Stimulated activated CD8-positive, alpha-beta memory T cell treated with anti-CD3 and anti-CD28 coated beads, Interleukin-12 subunit alpha, Interleukin-12 subunit beta, amount 100 ng/mL, for 24 hours (primary cell): ENCODE measurements at regions not wholly inside any gene's neighbourhood (a gene's known extent, or its start where the extent isn't known, plus 50 kb on each side); places are given as distances from the start of the nearest gene placed in this dataset.

Source experiments
- DNase-seq: peaks from one replicate; pipeline ENCODE4 v3.0.0-alpha.2; 2020; ENCODE audit errors: extremely low read depth

DNA sequence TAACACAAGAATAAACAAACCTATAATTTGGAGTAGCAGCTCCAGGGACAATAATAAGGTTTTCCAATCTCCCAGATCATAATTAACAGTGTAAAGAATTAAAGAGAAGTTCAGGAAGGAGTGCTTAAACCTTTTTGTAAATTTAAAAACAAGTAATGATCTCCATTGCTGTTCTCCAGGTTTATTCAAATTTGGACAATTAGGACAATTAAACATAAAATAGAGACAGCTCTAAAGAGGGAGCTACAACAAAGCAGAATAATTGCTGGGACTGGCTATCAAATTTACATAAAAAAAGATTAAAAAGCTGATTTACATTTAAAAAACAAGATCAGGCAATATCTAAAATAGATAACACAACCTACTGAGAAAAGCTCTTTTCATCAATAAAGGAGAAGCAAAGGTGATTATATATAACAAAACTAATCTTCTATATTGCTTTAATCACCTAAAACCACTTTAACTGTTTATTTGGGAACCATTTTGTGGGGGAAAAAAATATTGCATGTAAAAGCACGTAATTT lies 80.1 kb upstream of the CREB1 start:
- no peak for DNase-seq

DNA sequence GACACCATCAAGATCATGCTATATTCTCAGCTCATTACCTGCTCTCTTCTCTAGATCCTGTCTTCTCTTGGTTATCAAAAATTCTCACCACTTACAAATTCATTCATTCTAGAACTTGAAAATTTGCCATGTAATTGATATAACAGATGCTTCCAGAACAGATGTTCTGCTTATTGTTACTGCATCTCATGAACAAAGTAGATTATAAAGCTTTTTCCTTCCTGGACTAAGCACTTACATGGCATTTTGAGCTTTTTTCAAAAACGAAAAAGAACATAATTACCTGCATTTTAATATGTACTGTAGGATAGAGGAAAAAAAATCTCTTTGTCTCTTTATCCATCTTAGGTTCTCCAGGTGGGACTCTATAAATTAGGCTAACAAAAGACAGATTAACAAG lies 79.6 kb upstream of the CREB1 start:
- DNase-seq = no peak

DNA sequence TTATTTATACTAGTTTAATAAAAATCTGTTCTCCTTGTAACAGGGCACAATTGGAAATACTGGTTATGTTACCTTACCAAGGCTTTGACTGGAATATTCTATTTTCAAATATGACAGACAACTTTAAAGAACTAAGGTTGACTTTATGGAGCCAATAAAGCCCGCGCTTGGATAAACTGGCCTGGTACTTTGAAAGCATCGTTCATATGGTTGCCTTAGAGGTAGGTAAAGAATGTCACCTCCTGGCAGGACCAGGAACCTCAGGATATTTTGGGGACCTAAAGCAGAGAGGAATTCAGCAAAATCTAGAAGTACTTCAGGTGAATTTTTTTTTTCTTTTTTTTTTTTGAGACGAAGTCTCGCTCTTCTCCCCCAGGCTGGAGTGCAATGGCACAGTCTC lies 71.2 kb upstream of the CREB1 start:
- no peak for DNase-seq

DNA sequence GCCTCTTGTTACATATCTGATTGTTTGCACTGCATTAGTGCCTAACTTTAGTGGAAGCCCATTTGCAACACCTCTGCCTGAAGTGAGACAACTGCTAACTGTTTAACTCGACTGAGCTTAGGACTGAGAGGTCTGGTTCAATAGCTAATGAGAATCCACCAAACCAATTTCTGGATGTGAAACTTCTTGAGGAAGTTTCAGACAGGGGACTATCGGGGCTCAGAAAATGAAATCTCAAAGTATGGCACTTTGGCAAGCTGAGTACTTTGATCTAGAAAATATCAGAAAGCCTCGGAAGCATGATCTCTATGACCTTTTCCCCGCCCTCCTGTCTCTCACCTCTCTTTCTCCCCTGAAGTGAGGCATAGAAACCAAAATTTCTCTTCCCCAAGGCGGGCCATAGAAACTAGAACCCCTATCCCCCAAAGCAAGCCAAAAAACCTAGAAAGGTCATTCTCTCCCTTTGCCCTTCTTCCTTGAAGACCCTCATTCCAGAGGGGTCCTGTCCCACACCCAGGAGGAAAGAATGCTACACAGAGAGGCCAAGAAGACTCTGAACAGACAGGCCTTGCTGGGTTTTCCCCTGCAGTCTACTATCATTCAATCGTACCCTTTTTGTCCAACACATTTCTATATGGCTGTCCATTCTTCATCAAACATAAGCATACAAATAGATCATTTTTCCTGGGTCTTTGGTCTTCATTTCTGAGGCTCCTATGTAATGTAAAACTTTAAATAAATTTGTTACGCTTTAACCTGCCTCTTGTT lies 69.6 kb upstream of the CREB1 start:
- DNase-seq = no peak

DNA sequence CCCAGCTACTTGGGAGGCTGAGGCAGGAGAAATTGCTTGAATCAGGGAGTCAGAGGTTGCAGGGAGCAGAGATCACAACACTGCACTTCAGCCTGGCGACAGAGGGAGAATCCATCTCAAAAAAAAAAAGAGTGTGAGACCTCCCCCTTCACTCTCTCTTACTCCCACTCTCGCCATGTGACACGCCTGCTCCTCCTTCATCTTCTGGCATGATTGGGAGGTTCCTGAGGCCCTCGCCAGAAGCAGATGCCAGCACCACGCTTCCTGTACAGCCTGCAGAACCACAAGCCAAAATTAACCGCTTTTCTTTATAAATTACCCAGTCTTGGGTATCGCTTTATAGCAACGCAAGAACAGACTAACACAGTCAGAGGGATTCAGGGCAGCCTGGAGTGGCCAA lies 66.3 kb upstream of the CREB1 start:
- DNase-seq = no peak

DNA sequence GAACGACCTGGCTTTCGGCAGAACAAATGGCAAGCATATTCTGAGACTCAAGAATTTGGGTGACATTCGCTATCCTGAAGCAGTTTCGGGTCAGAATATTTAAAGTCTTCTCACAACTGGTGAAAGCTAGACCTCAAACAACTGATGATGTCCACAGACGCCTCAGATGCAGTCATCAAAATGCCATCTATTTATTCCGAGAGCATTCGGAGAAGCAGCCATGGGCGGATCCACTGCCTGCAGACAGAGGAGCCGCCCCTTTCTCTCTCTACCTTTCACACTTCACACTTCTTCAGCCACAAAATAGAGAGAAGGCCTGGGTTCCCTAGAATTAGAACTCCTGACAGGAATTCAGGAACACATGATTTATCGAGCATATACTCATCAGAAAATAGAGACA lies 65.8 kb upstream of the CREB1 start:
- DNase-seq = no peak

DNA sequence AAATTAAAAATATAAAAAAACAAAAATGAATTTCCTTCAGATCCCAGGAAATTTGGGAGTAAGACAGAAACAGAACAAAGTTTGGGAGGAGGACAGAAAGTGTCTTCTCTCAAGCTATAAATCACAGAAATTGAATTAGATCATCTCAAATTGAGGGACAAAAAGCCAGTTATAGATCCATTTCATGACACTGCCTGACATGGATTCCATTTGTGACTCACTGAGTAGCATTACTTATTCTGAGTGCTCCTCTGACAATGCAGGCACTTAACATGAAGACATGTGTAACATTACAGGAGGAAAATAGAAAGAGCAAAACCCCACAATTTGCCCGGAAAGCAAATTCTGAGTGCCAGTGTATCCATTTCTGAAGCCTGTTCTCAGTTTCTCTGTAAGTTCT lies 63.9 kb upstream of the CREB1 start:
- no peak for DNase-seq

DNA sequence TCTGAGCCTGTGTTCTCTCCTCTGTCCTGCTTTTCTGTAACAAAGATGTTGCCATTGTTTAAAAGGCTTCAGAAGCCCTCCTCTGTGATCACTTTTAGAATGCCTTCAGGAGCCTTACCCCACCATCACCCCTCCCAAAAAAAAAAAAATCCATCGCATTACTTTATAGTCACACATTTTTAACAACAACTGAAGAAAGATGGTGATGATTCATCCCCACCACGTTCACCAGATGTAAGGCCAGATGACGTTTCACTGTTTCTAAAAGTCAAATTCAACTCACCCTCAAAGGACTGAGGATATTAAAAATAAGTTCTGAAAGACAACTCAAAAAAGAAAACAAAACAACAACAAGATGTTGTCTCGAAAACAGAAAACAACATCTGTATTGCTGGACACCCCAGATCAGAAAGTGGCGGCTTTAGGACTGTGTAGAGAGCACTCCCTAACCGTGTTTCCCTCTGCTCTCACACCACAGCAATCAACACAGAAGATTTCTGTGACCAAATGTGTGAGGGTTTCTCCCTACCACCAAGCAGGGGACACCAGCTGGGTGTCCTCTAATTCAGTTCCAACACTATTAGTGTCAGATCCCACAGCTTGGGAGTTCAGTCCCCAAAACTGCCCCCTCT lies 61.9 kb upstream of the CREB1 start:
- DNase-seq = no peak

DNA sequence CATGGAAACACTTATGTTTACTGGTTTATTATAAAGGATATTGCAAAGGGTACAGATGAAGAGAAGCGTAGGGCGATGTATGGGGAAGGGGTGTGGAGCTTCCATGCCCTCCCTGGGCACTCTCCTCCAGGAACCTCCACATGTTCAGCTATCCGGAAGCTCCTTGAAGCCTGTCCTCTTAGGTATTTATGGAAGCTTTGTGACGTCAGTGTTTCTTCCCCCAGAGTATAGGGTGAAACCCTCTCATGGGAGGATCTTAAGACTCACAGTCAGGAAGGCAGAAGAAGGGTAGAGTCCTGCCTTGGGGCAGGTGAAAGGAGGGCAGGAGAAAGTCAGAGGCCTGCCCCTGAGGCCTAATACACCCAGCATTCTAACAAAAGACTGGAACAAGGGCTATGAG lies 61.3 kb upstream of the CREB1 start:
- no peak for DNase-seq

DNA sequence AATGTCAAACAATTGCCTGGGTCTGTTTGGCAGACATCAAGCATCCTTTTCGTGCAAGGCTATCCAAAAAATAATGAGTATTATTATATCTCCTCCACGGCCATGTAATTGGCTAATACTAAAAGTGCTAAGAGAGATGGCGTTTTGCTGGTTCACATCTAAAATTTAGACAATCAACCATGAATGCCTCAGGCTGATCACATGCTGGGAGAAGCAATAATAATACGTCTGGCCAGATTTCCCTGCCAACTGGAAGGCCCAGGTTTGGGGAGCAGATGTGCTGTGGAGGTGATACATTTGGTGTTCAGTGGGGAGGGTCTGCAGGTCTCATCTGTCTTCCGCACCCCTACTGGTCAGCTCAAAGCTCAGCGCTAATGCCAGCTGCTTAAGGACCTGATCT lies 60.3 kb upstream of the CREB1 start:
- DNase-seq = no peak

DNA sequence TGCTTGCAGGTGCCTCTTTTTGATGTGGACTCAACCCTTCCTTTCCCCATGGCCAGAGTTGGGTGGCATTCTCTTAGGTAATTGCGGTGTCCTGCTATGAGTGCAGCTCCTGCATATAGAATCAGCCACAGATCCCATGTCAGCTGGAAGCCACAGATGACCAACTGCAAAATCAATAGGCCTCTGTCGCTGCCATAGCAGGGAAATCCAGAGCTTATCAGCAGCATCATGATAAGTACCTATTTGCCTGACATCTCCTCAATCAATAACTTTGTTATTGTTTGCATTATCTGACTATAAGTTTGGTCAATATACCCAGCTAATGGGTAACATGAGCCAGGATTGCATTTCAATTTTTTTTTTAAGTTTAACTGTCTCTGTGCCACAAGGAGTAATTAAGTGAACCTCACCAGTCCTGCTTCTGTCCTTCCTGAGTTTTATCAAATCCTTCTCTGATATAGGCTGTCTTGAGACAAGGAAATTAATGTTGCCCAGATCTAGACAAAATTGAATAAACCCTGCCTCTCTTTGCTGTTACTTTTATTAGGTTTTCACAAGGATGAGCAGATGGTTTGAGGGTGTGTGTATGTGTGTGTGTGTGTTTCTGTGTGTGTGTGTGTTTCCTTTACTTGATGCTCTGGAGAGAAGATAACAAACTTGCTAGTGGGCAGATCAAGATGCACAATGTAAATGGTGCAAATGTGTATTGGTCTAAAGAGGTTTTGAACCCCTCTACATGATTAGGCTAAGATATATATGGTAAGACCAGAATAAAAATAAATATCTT lies 59.6 kb upstream of the CREB1 start:
- DNase-seq = no peak

DNA sequence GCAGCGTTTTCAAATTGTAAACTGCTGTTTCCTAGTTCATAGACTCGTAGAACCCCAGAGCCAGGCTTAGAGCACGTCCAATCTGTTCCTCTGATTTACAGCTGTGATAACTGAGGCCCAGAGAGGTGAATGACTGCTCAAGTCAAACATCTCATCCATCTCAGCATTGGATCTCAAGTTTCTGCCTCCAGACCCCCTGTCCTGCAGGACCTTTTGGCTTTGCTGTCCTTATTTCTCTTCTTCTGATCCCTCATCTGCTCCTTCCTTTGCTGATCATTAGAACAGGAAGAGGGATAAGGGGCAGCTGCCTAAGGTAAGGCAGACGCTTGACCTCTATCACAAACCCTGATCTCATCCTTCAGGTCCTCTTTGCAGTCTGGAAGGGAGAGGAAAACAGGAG lies 58.5 kb upstream of the CREB1 start:
- no peak for DNase-seq

DNA sequence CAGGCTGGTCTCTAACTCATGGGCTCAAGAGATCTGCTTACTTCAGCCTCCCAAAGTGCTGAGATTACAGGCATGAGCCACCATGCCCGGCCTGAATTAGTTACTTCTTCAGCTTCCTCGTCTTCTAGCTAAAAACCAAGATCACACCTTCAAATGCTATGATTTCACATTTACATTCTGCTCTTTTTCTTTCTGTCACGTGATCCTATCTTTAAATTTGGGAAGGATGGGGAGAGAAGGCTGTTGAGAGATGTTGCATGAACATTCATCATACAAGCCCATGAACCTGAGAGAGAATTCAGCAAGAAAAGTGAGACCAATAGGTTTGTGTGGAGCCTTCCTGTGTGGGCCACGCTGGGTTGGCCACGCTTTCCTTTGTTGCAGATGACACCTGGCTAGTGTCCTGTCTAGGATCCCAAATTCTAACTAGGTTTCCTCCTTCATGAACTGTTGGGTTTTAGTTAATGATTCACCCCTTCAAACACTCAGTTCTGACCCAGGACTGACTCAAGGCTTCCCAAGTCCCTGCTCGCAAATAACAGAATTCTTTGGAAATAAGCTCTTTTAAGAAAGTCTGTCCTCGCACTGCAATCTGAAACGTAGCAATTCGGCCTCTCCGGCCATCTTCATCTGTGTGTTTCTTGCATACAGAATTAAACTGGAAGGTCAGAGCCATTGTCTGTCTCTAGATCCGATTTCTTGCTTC lies 57.3 kb upstream of the CREB1 start:
- no peak for DNase-seq

DNA sequence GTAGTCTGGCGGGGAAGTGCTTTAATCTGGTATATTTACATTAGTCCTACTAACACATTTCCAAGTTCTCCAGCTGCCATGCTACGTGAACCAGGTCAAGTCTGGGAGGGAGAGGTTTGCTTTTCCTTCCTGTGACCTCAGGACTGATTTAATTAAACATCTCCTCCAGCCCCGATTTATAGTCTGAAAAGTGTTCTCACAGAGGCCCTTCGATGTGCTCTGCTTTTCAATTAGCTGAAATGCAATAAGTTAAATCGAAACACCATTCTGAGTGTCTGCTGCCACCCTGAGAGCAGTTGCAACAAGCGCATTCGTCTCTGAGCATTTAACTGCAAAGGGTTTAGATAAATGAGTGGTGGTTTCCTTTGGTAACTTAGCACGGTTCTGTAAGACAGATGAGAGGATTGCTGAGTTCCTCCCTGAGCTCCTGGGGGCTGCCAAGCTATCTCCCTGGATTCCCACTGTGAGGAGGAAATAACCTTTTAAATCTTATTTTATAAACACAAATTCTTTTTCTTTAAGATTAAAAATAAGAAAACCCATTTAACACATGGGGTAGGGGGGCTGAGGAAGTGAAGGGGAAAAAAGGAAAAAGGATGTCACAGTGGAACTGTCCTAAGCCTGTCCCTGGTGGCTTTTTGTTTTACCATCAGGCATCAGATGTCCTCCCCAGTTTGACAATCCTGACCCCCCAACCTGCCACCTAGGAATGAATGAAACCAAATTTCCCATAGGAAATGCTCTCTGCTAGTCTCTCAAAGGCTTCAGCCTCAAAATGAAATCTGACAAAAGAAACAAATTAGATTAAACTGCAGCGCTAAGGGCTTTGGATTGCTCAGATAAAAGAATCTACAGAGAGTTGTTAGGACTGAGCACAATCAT lies 56.5 kb upstream of the CREB1 start:
- DNase-seq = peak; percentile 12

DNA sequence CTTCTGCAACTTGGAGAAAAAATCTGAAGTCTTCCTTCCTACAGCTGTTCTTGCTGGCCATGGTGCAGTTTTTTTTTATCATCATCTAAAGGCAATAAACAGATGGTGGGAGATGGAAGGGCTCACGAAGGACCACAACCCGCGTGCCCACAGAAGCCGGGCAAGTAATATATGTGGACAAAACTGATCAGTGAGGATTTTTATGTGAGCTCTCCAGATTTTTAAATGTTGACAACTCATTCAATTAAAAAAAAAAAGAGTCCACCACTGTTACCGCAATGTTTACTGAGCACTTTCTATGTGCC lies 55.9 kb upstream of the CREB1 start:
- no peak for DNase-seq

DNA sequence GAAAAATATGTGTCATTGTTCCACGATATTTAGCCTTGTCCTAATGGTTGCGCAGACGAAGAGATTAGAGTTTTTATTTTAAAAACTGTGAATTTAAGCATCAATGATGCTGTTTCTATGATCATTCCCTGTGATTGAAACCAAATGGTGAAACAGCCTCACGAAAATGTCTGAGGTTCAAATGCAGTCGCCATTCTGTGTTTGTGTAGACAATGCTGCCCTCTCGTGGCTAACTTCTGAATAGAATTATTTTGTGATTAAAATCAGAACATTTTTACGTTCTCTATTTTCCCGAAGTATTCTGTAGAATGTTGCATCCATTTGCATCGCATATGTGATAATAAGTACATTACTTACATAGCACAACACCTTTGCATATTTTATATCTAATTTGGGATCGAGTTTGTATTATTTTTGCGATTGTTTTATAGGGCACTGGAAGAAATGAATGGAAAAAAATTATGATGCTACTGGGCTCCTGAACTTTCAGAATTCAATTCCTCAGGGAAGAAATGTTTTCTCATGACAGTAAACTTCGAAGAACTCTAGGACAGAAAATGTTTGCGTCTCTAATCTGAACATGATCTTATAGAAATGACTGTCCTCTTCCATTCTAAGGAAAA lies 54.8 kb upstream of the CREB1 start:
- no peak for DNase-seq

DNA sequence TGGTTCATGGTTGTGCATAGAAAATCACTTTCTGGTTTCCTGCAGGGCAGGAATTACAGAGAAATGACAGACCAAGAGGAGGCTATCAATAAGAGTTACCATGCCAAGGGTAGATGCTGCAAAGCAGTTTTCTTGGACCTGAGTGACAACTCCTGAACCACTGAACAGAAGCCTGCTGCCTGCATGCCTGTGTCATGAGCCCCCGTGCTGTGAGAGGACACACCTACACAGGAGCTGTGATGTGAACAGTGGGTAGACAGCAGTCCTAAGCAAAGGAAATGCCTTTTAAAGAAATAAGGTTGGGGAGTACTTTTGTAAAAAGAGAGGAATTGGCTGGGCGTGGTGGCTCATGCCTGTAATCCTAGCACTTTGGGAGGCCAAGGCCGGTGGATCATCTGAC lies 54.2 kb upstream of the CREB1 start:
- no peak for DNase-seq

DNA sequence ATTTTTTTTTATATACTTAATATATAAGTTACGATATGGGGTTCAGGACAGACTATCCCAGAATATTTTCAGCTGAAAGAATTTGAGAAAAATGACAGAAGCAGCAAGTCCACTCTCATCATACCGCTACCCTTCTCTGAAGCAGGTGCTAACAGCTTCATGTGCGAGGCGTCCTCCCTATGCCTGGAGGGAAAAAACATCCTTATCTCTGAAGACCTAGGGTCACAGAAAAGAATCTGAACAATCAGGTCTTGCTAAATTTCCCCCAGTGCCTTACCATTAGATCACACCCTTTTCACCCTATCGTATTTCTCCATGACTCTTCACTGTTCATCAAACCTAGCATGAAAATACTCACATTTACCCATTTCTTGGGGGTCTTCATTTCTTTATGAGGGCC lies 51.9 kb upstream of the CREB1 start:
- DNase-seq = no peak

DNA sequence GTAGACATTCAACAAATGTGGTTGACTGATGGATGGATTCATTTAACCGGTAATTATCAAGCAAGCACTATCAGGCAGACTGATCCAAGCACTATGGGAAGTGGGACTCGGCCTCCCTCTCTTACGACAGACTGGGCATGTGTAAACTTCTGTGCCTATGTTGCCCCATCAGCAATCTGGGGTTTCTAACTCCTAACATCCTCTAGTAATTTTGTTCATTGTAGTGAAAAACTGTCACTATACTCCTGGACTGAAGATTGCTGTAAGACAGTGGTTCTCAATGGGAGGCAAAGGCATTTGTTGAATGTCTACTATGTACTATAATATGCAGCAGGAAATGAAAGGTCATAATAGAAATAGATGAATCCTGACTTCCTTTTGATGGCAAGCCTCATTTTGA lies 51.2 kb upstream of the CREB1 start:
- no peak for DNase-seq

DNA sequence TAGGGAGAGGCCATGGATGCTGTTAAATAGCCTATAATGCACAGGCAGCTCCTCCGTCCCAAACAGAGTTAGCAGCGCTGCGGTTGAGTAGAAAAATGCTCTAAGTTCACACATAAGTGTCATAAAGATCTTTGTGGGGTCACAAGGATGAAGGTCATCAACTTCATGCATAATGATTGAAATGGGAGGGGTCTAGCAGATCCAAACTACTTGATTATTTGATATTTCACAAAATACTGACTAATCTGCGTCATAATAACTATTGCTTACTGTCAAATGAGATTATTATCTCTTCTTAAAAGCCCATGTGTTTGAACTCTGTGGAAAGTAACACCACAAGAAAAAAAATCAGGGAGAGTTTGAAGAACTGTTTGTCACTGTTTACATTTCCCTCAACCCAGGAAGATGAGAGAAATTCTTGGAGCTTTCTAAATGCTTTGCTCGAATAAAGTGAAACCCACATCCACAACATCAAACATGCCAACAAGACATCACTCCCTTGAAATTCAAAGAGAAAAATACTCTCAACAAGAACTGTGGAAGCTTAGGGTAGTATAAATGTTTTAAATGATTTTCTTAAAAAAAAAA lies 50.5 kb upstream of the CREB1 start:
- no peak for DNase-seq
